Adrenal gland (tissue), 9 donors: ENCODE measurements at regions not wholly inside any gene's neighbourhood (a gene's known extent, or its start where the extent isn't known, plus 50 kb on each side); places are given as distances from the start of the nearest gene placed in this dataset.

Source experiments
- DNase-seq, 7 donors: peaks; one replicate each; pipeline ENCODE4 v3.0.0-alpha.2; 2019 to 2020
- H3K27ac ChIP-seq, 5 donors: fragments of 200-600 bp; sonication (generic) in 4 of 5; 1 replicate in 3 of 5; 2 replicates in 2 of 5; pipeline versions ENCODE4 v1.5.1 to v1.8.0; 2016 to 2020; ENCODE audit warnings: mild to moderate bottlenecking in 1 of 5
- H3K27me3 ChIP-seq: fragments of 200-600 bp; 2 replicates; pipeline ENCODE4 v1.8.0; 2021
- H3K36me3 ChIP-seq, 2 donors: fragments of 200-600 bp; replicated peaks in 1 of 2; 1 replicate in 1 of 2; 2 replicates in 1 of 2; pipeline versions ENCODE4 v1.5.1 to v1.8.0; 2018 to 2022
- H3K4me1 ChIP-seq, 2 donors: fragments of 200-600 bp; replicated peaks in 1 of 2; 1 replicate in 1 of 2; 2 replicates in 1 of 2; pipeline versions ENCODE4 v1.5.1 to v1.8.0; 2018 to 2021
- H3K4me3 ChIP-seq, 4 donors: fragments of 200-600 bp; sonication (generic) in 3 of 4; one replicate each; pipeline ENCODE4 v1.5.1; 2016 to 2018
- H3K9me3 ChIP-seq, 3 donors: fragments of 200-600 bp; sonication (generic) in 1 of 3; replicated peaks in 1 of 3; 1 replicate in 2 of 3; 2 replicates in 1 of 3; pipeline versions ENCODE4 v1.5.1 to v1.8.0; 2016 to 2021
- CTCF ChIP-seq, 6 experiments: fragments of 450-650 bp in 4 of 6; fragments of 200-600 bp in 2 of 6; sonication (generic) in 1 of 6; IDR thresholded peaks; 1 replicate in 5 of 6; 2 replicates in 1 of 6; pipeline versions ENCODE4 v1.5.1 to v1.8.0; 2016 to 2021; ENCODE audit warnings: antibody characterized with exemption in 6 of 6, mild to moderate bottlenecking in 2 of 6, moderate library complexity in 1 of 6
- POLR2A ChIP-seq, 2 donors: fragments of 450-650 bp; IDR thresholded peaks; one replicate each; pipeline ENCODE4 v1.6.1; 2017; ENCODE audit warnings: antibody characterized with exemption in 2 of 2, mild to moderate bottlenecking in 2 of 2, moderate library complexity in 1 of 2
- WGBS, 4 donors: extraction: QIAGEN DNeasy Blood & Tissue Kit in 2 of 4; methylation state at CpG; one replicate each; pipeline versions ENCODE4 v1.1.5 to v1.1.7; 2013 to 2017; 5-methylcytosine and 5-hydroxymethylcytosine counted together
- intact Hi-C, 2 donors: fragments of 100-400 bp; cut with DNase I; formaldehyde crosslinking; loops; one replicate each; pipeline versions ENCODE4 v1.14.1 to v1.15.0; 2022 to 2023
- donor health status: healthy with polysubstance abuse.
- donor health status: Bipolar disorder and iron deficiency.
- donor health status: DM: yes; HTN: yes; CAD: no.
- donor health status: DM: no; HTN: no; CAD: no.
- donor health status: DM: no; HTN: no; CAD: no.

- intact Hi-C loops: no loop called here
- no peaks in the 10 kb centered on the region for H3K27me3 ChIP-seq
- H3K4me1 ChIP-seq: no peaks in the 10 kb centered on the region
- no peak overlapping the region for H3K27ac ChIP-seq
- TF ChIP-seq POLR2A (IDR thresholded peaks at IDR 0.05) (no peak), CTCF (IDR thresholded peaks at IDR 0.05) (no peak)
- no peak overlapping the region for H3K4me3 ChIP-seq
- no peaks in the 10 kb centered on the region for H3K9me3 ChIP-seq
- 86 to 91% (median 90%) methylated on average over 31 of the region's 31 CpGs for WGBS, 4 donors
- DNase-seq: peak in 1 of 7 donors; percentile 16
- H3K36me3 ChIP-seq: no peaks in the 10 kb centered on the region
Observed at GRCh38 chr17:83152227-83152744, 72.9 kb downstream of the METRNL start.

GRCh38 chr17:83152745-83153611 lies 73.6 kb downstream of the METRNL start:
- Histone ChIP-seq H3K36me3 (no peaks in the 10 kb centered on the region), H3K27ac (peak overlapping the region in 2 of 5 donors; percentile 30 to 58), H3K9me3 (no peaks in the 10 kb centered on the region), H3K4me3 (no peak overlapping the region), H3K27me3 (no peaks in the 10 kb centered on the region), H3K4me1 (no peaks in the 10 kb centered on the region)
- intact Hi-C loops: no loop called here
- 84 to 86% (median 85%) methylated on average over 54 to 64 of the region's 64 CpGs for WGBS, 4 donors
- peak in 4 of 7 donors; percentile 33 to 57 (median 42) for DNase-seq
- no peak for TF ChIP-seq CTCF (IDR thresholded peaks at IDR 0.05)
- TF ChIP-seq POLR2A (IDR thresholded peaks at IDR 0.05): no peak

- Histone ChIP-seq H3K4me1 (no peaks in the 10 kb centered on the region), H3K27me3 (no peaks in the 10 kb centered on the region), H3K27ac (peak overlapping the region in 2 of 5 donors; percentile 30 to 58), H3K36me3 (no peaks in the 10 kb centered on the region), H3K4me3 (no peak overlapping the region), H3K9me3 (no peaks in the 10 kb centered on the region)
- intact Hi-C loops: no loop called here
- 73 to 84% (median 77%) methylated on average over 6 to 29 of the region's 29 CpGs for WGBS, 4 donors
- DNase-seq: peak in 1 of 7 donors; percentile 18
- no peak for TF ChIP-seq POLR2A (IDR thresholded peaks at IDR 0.05)
- TF ChIP-seq CTCF (IDR thresholded peaks at IDR 0.05): no peak
Observed at GRCh38 chr17:83153681-83154310, 74.4 kb downstream of the METRNL start.

- DNase-seq: peak in 1 of 7 donors; percentile 15
- no peak overlapping the region for H3K27ac ChIP-seq
- no peaks in the 10 kb centered on the region for H3K9me3 ChIP-seq
- TF ChIP-seq POLR2A (IDR thresholded peaks at IDR 0.05) (no peak), CTCF (IDR thresholded peaks at IDR 0.05) (no peak)
- no peaks in the 10 kb centered on the region for H3K36me3 ChIP-seq
- no peaks in the 10 kb centered on the region for H3K4me1 ChIP-seq
- 65 to 77% (median 69%) methylated on average over 4 to 9 of the region's 9 CpGs for WGBS, 4 donors
- no peaks in the 10 kb centered on the region for H3K27me3 ChIP-seq
- H3K4me3 ChIP-seq: no peak overlapping the region
- intact Hi-C loops: no loop called here
Observed at GRCh38 chr17:83154311-83155127, 75.1 kb downstream of the METRNL start.
